ENCODE measurements at regions not wholly inside any gene's neighbourhood (a gene's known extent, or its start where the extent isn't known, plus 50 kb on each side); places are given as distances from the start of the nearest gene placed in this dataset.

GRCh38 chr20:4602297-4602631 lies 84.0 kb upstream of the PRNP start:
- no peak for TF ChIP-seq POLR2AphosphoS5 (IDR thresholded peaks at IDR 0.05; ENCODE audit: insufficient read depth, low read depth, low read length)
- TF ChIP-seq CTCF (IDR thresholded peaks at IDR 0.05; ENCODE audit: extremely low read depth in 1 of 2, insufficient read depth in 1 of 2, low read depth in 1 of 2, low read length in 2 of 2): no peak
- TF ChIP-seq JUN (IDR thresholded peaks at IDR 0.05; ENCODE audit: borderline replicate concordance, insufficient read depth, insufficient read length, low read depth): no peak
- TF ChIP-seq FOS (IDR thresholded peaks at IDR 0.05; ENCODE audit: borderline replicate concordance, insufficient read depth, low read length): no peak
- no peak for TF ChIP-seq POLR2A (IDR thresholded peaks at IDR 0.05; ENCODE audit: low read depth, low read length)
- TF ChIP-seq, protein P1, sequence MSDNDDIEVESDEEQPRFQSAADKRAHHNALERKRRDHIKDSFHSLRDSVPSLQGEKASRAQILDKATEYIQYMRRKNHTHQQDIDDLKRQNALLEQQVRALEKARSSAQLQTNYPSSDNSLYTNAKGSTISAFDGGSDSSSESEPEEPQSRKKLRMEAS (IDR thresholded peaks at IDR 0.05; ENCODE audit: insufficient read depth, insufficient read length): no peak
- no peak for TF ChIP-seq EZH2 (IDR thresholded peaks at IDR 0.05; ENCODE audit: borderline replicate concordance, low read depth, low read length, severe bottlenecking)
- no peak for TF ChIP-seq MYC (IDR thresholded peaks at IDR 0.05; ENCODE audit: low read depth, low read length)
- no peak for TF ChIP-seq GATA2 (IDR thresholded peaks at IDR 0.05; ENCODE audit: insufficient read depth, insufficient read length, low read depth, low read length)
